ENCODE measurements at regions not wholly inside any gene's neighbourhood (a gene's known extent, or its start where the extent isn't known, plus 50 kb on each side); places are given as distances from the start of the nearest gene placed in this dataset.

GRCh38 chr20:40203032-40203431 is 486.0 kb downstream of the MAFB start:
- Histone ChIP-seq H3K4me3 (ENCODE audit: insufficient read depth, low read length) (no peak overlapping the region), H3K79me2 (ENCODE audit: insufficient read depth, low read length) (no peaks in the 10 kb centered on the region), H3K9me3 (ENCODE audit: low read depth, low read length) (no peaks in the 10 kb centered on the region), H4K20me1 (ENCODE audit: insufficient read depth, low read length) (no peaks in the 10 kb centered on the region), H3K4me1 (ENCODE audit: insufficient read depth, low read length) (peaks cover under 1% of the 10 kb centered on the region), H3K4me2 (ENCODE audit: insufficient read depth, low read length) (no peak overlapping the region), H3K36me3 (ENCODE audit: insufficient read depth, low read length) (no peaks in the 10 kb centered on the region), H3K27me3 (ENCODE audit: insufficient read depth, low read length) (no peaks in the 10 kb centered on the region), H3K27ac (ENCODE audit: low read depth, low read length) (no peak overlapping the region), H2AFZ (ENCODE audit: low read length) (no peak overlapping the region)
- no peak for DNase-seq (ENCODE audit: insufficient read length, low spot score, missing footprints)
- no peak for TF ChIP-seq CTCF (IDR thresholded peaks at IDR 0.05; ENCODE audit: extremely low read depth, low read depth, low read length)

- no peak for TF ChIP-seq CTCF (IDR thresholded peaks at IDR 0.05; ENCODE audit: extremely low read depth, low read depth, low read length)
- peak overlapping the region; percentile 20 for H3K4me2 ChIP-seq (ENCODE audit: insufficient read depth, low read length)
- H3K9me3 ChIP-seq (ENCODE audit: low read depth, low read length) = no peaks in the 10 kb centered on the region
These were observed 491.3 kb downstream of the MAFB start for GRCh38 chr20:40197691-40198090.

GRCh38 chr20:40196846-40197436 is 492.1 kb downstream of the MAFB start:
- H3K4me1 ChIP-seq (ENCODE audit: insufficient read depth, low read length) = peaks cover 9% of the 10 kb centered on the region

More at GRCh38 chr20:40197691-40198090, 491.3 kb downstream of the MAFB start:
- H3K27ac ChIP-seq (ENCODE audit: low read depth, low read length) = no peak overlapping the region
- no peaks in the 10 kb centered on the region for H3K36me3 ChIP-seq (ENCODE audit: insufficient read depth, low read length)
- no peaks in the 10 kb centered on the region for H4K20me1 ChIP-seq (ENCODE audit: insufficient read depth, low read length)
- DNase-seq (ENCODE audit: insufficient read length, low spot score, missing footprints) = peak; percentile 18
- no peak overlapping the region for H3K4me3 ChIP-seq (ENCODE audit: insufficient read depth, low read length)
- H3K4me1 ChIP-seq (ENCODE audit: insufficient read depth, low read length) = peaks cover 9% of the 10 kb centered on the region
- H3K27me3 ChIP-seq (ENCODE audit: insufficient read depth, low read length) = no peaks in the 10 kb centered on the region
- peak overlapping the region; percentile 4 for H2AFZ ChIP-seq (ENCODE audit: low read length)
- no peaks in the 10 kb centered on the region for H3K79me2 ChIP-seq (ENCODE audit: insufficient read depth, low read length)

DNA sequence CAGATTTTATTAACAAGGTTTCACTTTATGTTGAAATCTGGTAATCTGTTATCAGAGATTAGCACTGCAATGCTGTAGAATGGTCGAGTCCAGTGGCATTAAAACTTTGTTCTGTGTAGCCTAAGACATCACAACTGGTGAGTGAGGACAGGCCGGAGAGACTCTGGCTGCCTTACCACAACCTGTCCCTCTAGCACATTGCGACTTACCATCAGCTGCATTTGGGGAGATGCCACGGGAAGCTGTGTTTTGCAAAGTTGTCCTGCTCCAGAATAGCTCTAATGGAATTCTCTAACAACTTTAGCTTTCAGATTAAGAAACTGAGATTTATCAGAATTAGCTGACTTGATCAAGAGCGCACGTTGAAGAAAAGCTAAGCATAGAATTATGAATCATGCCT is 493.3 kb downstream of the MAFB start:
- Histone ChIP-seq H3K4me3 (ENCODE audit: insufficient read depth, low read length) (no peak overlapping the region), H3K4me1 (ENCODE audit: insufficient read depth, low read length) (peaks cover 9% of the 10 kb centered on the region), H2AFZ (ENCODE audit: low read length) (no peak overlapping the region), H3K36me3 (ENCODE audit: insufficient read depth, low read length) (no peaks in the 10 kb centered on the region), H4K20me1 (ENCODE audit: insufficient read depth, low read length) (no peaks in the 10 kb centered on the region), H3K4me2 (ENCODE audit: insufficient read depth, low read length) (no peak overlapping the region), H3K27ac (ENCODE audit: low read depth, low read length) (no peak overlapping the region), H3K27me3 (ENCODE audit: insufficient read depth, low read length) (no peaks in the 10 kb centered on the region), H3K79me2 (ENCODE audit: insufficient read depth, low read length) (no peaks in the 10 kb centered on the region), H3K9me3 (ENCODE audit: low read depth, low read length) (no peaks in the 10 kb centered on the region)
- TF ChIP-seq CTCF (IDR thresholded peaks at IDR 0.05; ENCODE audit: extremely low read depth, low read depth, low read length) = no peak
- DNase-seq (ENCODE audit: insufficient read length, low spot score, missing footprints) = no peak

More at GRCh38 chr20:40196846-40197436, 492.1 kb downstream of the MAFB start:
- DNase-seq (ENCODE audit: insufficient read length, low spot score, missing footprints) = no peak
- H3K4me2 ChIP-seq (ENCODE audit: insufficient read depth, low read length) = peak overlapping the region; percentile 20
- no peak overlapping the region for H3K4me3 ChIP-seq (ENCODE audit: insufficient read depth, low read length)
- no peaks in the 10 kb centered on the region for H3K79me2 ChIP-seq (ENCODE audit: insufficient read depth, low read length)
- no peaks in the 10 kb centered on the region for H3K9me3 ChIP-seq (ENCODE audit: low read depth, low read length)
- TF ChIP-seq CTCF (IDR thresholded peaks at IDR 0.05; ENCODE audit: extremely low read depth, low read depth, low read length) = no peak
- H2AFZ ChIP-seq (ENCODE audit: low read length) = no peak overlapping the region
- H4K20me1 ChIP-seq (ENCODE audit: insufficient read depth, low read length) = no peaks in the 10 kb centered on the region
- no peaks in the 10 kb centered on the region for H3K27me3 ChIP-seq (ENCODE audit: insufficient read depth, low read length)
- no peak overlapping the region for H3K27ac ChIP-seq (ENCODE audit: low read depth, low read length)
- no peaks in the 10 kb centered on the region for H3K36me3 ChIP-seq (ENCODE audit: insufficient read depth, low read length)
